SK-N-SH (cell line): ENCODE measurements at regions not wholly inside any gene's neighbourhood (a gene's known extent, or its start where the extent isn't known, plus 50 kb on each side); places are given as distances from the start of the nearest gene placed in this dataset.

ENCODE experiments used
- CTCF ChIA-PET: fragments of 300-600, 350-600 bp; formaldehyde crosslinking; extraction: SDS; loops from one replicate; lab custom pipeline; 2021; lab: Yijun Ruan, JAX
- POLR2A ChIA-PET: fragments of 350-600 bp; sonication (Branson Sonifier 250); formaldehyde crosslinking; extraction: SDS; loops from one replicate; lab custom pipeline; 2020; ENCODE audit warnings: antibody characterized with exemption, inconsistent platforms; lab: Yijun Ruan, JAX
- DNase-seq: peaks from one replicate; pipeline ENCODE4 v3.0.0; 2012
- H2AFZ ChIP-seq: fragments of 200-600 bp; sonication (generic); 2 replicates; pipeline ENCODE4 v1.8.1; 2016; ENCODE audit warnings: antibody characterized with exemption, mild to moderate bottlenecking, low read depth
- H3F3A ChIP-seq: fragments of 200-600 bp; sonication (generic); replicated peaks from 2 replicates; pipeline ENCODE3; 2016; ENCODE audit warnings: antibody characterized with exemption, mild to moderate bottlenecking; ENCODE audit not compliant: insufficient read depth
- H3K27ac ChIP-seq, 2 experiments: fragments of 200-500 bp in 1 of 2; fragments of 200-600 bp in 1 of 2; sonication (Bioruptor generic) in 1 of 2; sonication (generic), shearing (Covaris generic) in 1 of 2; 2 replicates each; pipeline versions ENCODE4 v1.5.1 to v1.6.1; 2014 to 2016; ENCODE audit warnings: low read depth in 2 of 2, inconsistent platforms in 1 of 2, low read length in 1 of 2, mild to moderate bottlenecking in 1 of 2, mixed read lengths in 1 of 2
- H3K27me3 ChIP-seq: fragments of 200-600 bp; sonication (generic), shearing (Covaris generic); 2 replicates; pipeline ENCODE4 v1.6.1; 2016; ENCODE audit warnings: mixed run types; ENCODE audit not compliant: insufficient read depth
- H3K36me3 ChIP-seq, 2 experiments: fragments of 200-500 bp in 1 of 2; fragments of 200-600 bp in 1 of 2; sonication (Bioruptor generic) in 1 of 2; sonication (generic) in 1 of 2; replicated peaks in 1 of 2; 2 replicates each; pipeline versions ENCODE3 to v1.5.1; 2014 to 2016; ENCODE audit warnings: low read length in 1 of 2, mild to moderate bottlenecking in 1 of 2; ENCODE audit not compliant: insufficient read depth in 2 of 2, control insufficient read depth in 1 of 2
- H3K4me1 ChIP-seq, 2 experiments: fragments of 200-500 bp in 1 of 2; fragments of 200-600 bp in 1 of 2; sonication (Bioruptor generic) in 1 of 2; sonication (generic), shearing (Covaris generic) in 1 of 2; 2 replicates each; pipeline versions ENCODE4 v1.5.1 to v1.6.1; 2014 to 2016; ENCODE audit warnings: low read depth in 1 of 2, low read length in 1 of 2, mixed run types in 1 of 2; ENCODE audit not compliant: insufficient read depth in 2 of 2, control insufficient read depth in 1 of 2
- H3K4me2 ChIP-seq: fragments of 200-600 bp; sonication (generic), shearing (Covaris generic); 2 replicates; pipeline ENCODE4 v1.6.1; 2017; ENCODE audit warnings: mixed run types
- H3K4me3 ChIP-seq, 2 experiments: fragments of 200-500 bp in 1 of 2; fragments of 200-600 bp in 1 of 2; sonication (Bioruptor generic) in 1 of 2; sonication (generic), shearing (Covaris generic) in 1 of 2; 2 replicates each; pipeline versions ENCODE4 v1.5.1 to v1.8.1; 2014 to 2016; ENCODE audit warnings: low read depth in 2 of 2, inconsistent platforms in 1 of 2, low read length in 1 of 2, mild to moderate bottlenecking in 1 of 2, mixed read lengths in 1 of 2, moderate library complexity in 1 of 2
- H3K79me2 ChIP-seq: fragments of 200-600 bp; sonication (generic); 2 replicates; pipeline ENCODE4 v1.8.1; 2017; ENCODE audit warnings: mild to moderate bottlenecking; ENCODE audit not compliant: insufficient read depth
- H3K9ac ChIP-seq: fragments of 200-600 bp; sonication (generic); 2 replicates; pipeline ENCODE4 v1.6.1; 2017; ENCODE audit warnings: mixed run types
- H3K9me2 ChIP-seq: fragments of 200-600 bp; sonication (generic); 2 replicates; pipeline ENCODE4 v1.6.1; 2017; ENCODE audit warnings: mixed run types
- H3K9me3 ChIP-seq: fragments of 200-600 bp; sonication (generic); 2 replicates; pipeline ENCODE4 v1.6.1; 2017; ENCODE audit warnings: mixed run types, mild to moderate bottlenecking, moderate library complexity
- H4K20me1 ChIP-seq: fragments of 200-600 bp; sonication (generic); 2 replicates; pipeline ENCODE4 v1.6.1; 2017; ENCODE audit warnings: mild to moderate bottlenecking, mixed run types; ENCODE audit not compliant: insufficient read depth
- ELF1 ChIP-seq: IDR thresholded peaks from 2 replicates; pipeline ENCODE4 v1.4.0; 2012
- FOSL2 ChIP-seq: IDR thresholded peaks from 2 replicates; pipeline ENCODE4 v1.4.0; 2012; ENCODE audit warnings: low read depth, mild to moderate bottlenecking, moderate library complexity, borderline replicate concordance
- FOXJ3 ChIP-seq: sonication (generic); formaldehyde crosslinking; IDR thresholded peaks from 2 replicates; pipeline ENCODE4 v1.5.1; 2020; ENCODE audit warnings: mild to moderate bottlenecking, missing genetic modification reagents
- GABPA ChIP-seq: IDR thresholded peaks from 2 replicates; pipeline ENCODE4 v1.4.0; 2012; ENCODE audit warnings: low read depth, mild to moderate bottlenecking
- GATA2 ChIP-seq: sonication (generic); formaldehyde crosslinking; IDR thresholded peaks from 2 replicates; pipeline ENCODE4 v1.5.0; 2020; ENCODE audit warnings: mild to moderate bottlenecking, missing genetic modification reagents
- IRF3 ChIP-seq: fragments of 150-350 bp; IDR thresholded peaks from 2 replicates; pipeline ENCODE4 v1.6.1; 2016; ENCODE audit warnings: mild to moderate bottlenecking, low read depth, low read length
- MEF2A ChIP-seq: IDR thresholded peaks from 2 replicates; pipeline ENCODE4 v1.4.0; 2012; ENCODE audit warnings: low read depth, borderline replicate concordance
- MXI1 ChIP-seq: IDR thresholded peaks from 2 replicates; pipeline ENCODE4 v1.6.1; 2012; ENCODE audit warnings: mild to moderate bottlenecking, low read depth, low read length, improper control_type of control experiment
- NFIC ChIP-seq: IDR thresholded peaks from 2 replicates; pipeline ENCODE4 v1.4.0; 2012; ENCODE audit warnings: borderline replicate concordance
- POLR2AphosphoS5 ChIP-seq: IDR thresholded peaks from 2 replicates; pipeline ENCODE4 v1.6.1; 2012; ENCODE audit warnings: low read depth, low read length
- RAD21 ChIP-seq: IDR thresholded peaks from 2 replicates; pipeline ENCODE4 v1.6.1; 2012; ENCODE audit warnings: mild to moderate bottlenecking, low read length
- RCOR1 ChIP-seq: fragments of 150-350 bp; IDR thresholded peaks from 2 replicates; pipeline ENCODE4 v1.6.1; 2017; ENCODE audit warnings: antibody characterized with exemption, low read length
- RFX5 ChIP-seq: IDR thresholded peaks from 2 replicates; pipeline ENCODE4 v1.6.1; 2012; ENCODE audit warnings: mild to moderate bottlenecking, improper control_type of control experiment, low read length
- SIN3A ChIP-seq: IDR thresholded peaks from 2 replicates; pipeline ENCODE4 v1.6.1; 2012; ENCODE audit warnings: low read depth, mild to moderate bottlenecking, low read length, moderate library complexity, borderline replicate concordance
- WGBS: methylation state at CpG from one replicate; pipeline ENCODE4 v1.1.6; 2017; ENCODE audit warnings: low lambda C conversion rate; 5-methylcytosine and 5-hydroxymethylcytosine counted together
- TF ChIP-seq, protein P1 (sequence below): IDR thresholded peaks from 2 replicates; pipeline ENCODE4 v1.4.0; 2012; ENCODE audit warnings: low read depth
- TF ChIP-seq, protein P2 (sequence below): IDR thresholded peaks from 2 replicates; pipeline ENCODE4 v1.6.1; 2012; ENCODE audit warnings: mild to moderate bottlenecking, low read depth, low read length, moderate library complexity

DNA sequence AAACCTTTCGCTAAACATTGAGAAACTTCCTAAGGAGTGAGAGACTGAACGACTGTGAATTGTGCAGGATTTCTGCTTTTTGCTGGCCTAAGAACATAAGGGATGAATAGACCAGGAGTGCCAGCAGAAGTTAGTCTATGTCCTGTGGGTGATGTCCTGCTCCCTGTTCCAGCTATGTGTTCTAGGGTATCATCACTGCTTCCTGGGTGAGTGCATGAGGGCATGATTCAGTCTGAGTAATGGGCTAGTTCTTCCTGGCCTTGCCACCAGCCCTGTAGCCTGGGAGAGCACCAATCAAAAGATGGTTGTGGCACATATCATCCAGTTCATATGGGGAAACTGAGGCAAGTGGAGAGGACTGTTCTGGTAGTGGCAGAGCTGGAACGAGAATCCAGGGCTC is 153.9 kb upstream of the TPM1 start:
- no peak for DNase-seq
- no peak overlapping the region for H3K4me2 ChIP-seq
- no peaks in the 10 kb centered on the region for H3K9me2 ChIP-seq
- peaks cover 35% of the 10 kb centered on the region for H3F3A ChIP-seq
- no peak overlapping the region for H2AFZ ChIP-seq
- peaks cover 29 to 35% of the 10 kb centered on the region in 2 experiments for H3K4me1 ChIP-seq
- no peak overlapping the region for H3K4me3 ChIP-seq
- H3K9me3 ChIP-seq: no peaks in the 10 kb centered on the region
- no peak overlapping the region for H3K9ac ChIP-seq
- no peaks in the 10 kb centered on the region for H3K79me2 ChIP-seq
- TF ChIP-seq MXI1: no peak
- TF ChIP-seq, protein P1, sequence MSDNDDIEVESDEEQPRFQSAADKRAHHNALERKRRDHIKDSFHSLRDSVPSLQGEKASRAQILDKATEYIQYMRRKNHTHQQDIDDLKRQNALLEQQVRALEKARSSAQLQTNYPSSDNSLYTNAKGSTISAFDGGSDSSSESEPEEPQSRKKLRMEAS: no peak
- TF ChIP-seq RCOR1: no peak
- TF ChIP-seq FOSL2: peak; percentile 20; the same call in 1 of the 2 replicates
- TF ChIP-seq ELF1: no peak
- ChIA-PET CTCF (interaction anchor here (1.0 to 2.6 kb wide), 2 partner anchors 16 to 159 kb away, joined by 3 to 9 read pairs; no protein-coding TSS in a partner anchor), POLR2A (no interaction called here)
- no peaks in the 10 kb centered on the region for H4K20me1 ChIP-seq
- no peaks in the 10 kb centered on the region for H3K36me3 ChIP-seq
- H3K27ac ChIP-seq: peak overlapping the region in 1 of 2 experiments; percentile 97; a peak in 2 of 4 replicates
- no peaks in the 10 kb centered on the region for H3K27me3 ChIP-seq
- WGBS: 91% methylated on average over 3 of the region's 3 CpGs

- Histone ChIP-seq H3K27ac (peak overlapping the region in 1 of 2 experiments; percentile 97; a peak in 2 of 4 replicates), H2AFZ (no peak overlapping the region), H3F3A (peaks cover 40% of the 10 kb centered on the region), H3K79me2 (no peaks in the 10 kb centered on the region), H3K36me3 (no peaks in the 10 kb centered on the region), H4K20me1 (no peaks in the 10 kb centered on the region), H3K27me3 (no peaks in the 10 kb centered on the region), H3K9ac (no peak overlapping the region), H3K4me2 (no peak overlapping the region), H3K9me3 (no peaks in the 10 kb centered on the region), H3K4me1 (peaks cover 24 to 31% of the 10 kb centered on the region in 2 experiments), H3K9me2 (no peaks in the 10 kb centered on the region), H3K4me3 (no peak overlapping the region)
- ChIA-PET CTCF (no interaction called here), POLR2A (interaction anchor here (1.2 kb wide), 1 partner anchor 159 kb away, joined by 4 read pairs; no protein-coding TSS in a partner anchor)
- WGBS: 98% methylated on average over 7 of the region's 7 CpGs
- DNase-seq: no peak
- no peak for TF ChIP-seq GABPA
- no peak for TF ChIP-seq SIN3A
- no peak for TF ChIP-seq IRF3
- TF ChIP-seq FOXJ3: no peak
- no peak for TF ChIP-seq GATA2
- no peak for TF ChIP-seq POLR2AphosphoS5
- no peak for TF ChIP-seq RFX5
- TF ChIP-seq ELF1: no peak
- no peak for TF ChIP-seq FOSL2
- no peak for TF ChIP-seq NFIC
- TF ChIP-seq, protein P2, sequence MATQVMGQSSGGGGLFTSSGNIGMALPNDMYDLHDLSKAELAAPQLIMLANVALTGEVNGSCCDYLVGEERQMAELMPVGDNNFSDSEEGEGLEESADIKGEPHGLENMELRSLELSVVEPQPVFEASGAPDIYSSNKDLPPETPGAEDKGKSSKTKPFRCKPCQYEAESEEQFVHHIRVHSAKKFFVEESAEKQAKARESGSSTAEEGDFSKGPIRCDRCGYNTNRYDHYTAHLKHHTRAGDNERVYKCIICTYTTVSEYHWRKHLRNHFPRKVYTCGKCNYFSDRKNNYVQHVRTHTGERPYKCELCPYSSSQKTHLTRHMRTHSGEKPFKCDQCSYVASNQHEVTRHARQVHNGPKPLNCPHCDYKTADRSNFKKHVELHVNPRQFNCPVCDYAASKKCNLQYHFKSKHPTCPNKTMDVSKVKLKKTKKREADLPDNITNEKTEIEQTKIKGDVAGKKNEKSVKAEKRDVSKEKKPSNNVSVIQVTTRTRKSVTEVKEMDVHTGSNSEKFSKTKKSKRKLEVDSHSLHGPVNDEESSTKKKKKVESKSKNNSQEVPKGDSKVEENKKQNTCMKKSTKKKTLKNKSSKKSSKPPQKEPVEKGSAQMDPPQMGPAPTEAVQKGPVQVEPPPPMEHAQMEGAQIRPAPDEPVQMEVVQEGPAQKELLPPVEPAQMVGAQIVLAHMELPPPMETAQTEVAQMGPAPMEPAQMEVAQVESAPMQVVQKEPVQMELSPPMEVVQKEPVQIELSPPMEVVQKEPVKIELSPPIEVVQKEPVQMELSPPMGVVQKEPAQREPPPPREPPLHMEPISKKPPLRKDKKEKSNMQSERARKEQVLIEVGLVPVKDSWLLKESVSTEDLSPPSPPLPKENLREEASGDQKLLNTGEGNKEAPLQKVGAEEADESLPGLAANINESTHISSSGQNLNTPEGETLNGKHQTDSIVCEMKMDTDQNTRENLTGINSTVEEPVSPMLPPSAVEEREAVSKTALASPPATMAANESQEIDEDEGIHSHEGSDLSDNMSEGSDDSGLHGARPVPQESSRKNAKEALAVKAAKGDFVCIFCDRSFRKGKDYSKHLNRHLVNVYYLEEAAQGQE: no peak
- TF ChIP-seq MEF2A: no peak
- TF ChIP-seq RAD21: no peak
Measured at GRCh38 chr15:62889141-62889661, 153.3 kb upstream of the TPM1 start.
